Smooth muscle cell (in vitro differentiated cells): ENCODE measurements at regions not wholly inside any gene's neighbourhood (a gene's known extent, or its start where the extent isn't known, plus 50 kb on each side); places are given as distances from the start of the nearest gene placed in this dataset.

Experiments used
- DNase-seq: peaks from one replicate; lab custom pipeline; 2025; ENCODE audit not compliant: unreplicated experiment; lab: John Stamatoyannopoulos, UW
- H2AFZ ChIP-seq: fragments of 200-600 bp; sonication (generic); 2 replicates; pipeline ENCODE4 v1.6.0; 2016; ENCODE audit warnings: antibody characterized with exemption, low read depth, mild to moderate bottlenecking
- H3F3A ChIP-seq: fragments of 200-600 bp; sonication (generic); 2 replicates; pipeline ENCODE4 v1.6.0; 2017; ENCODE audit warnings: antibody characterized with exemption, low read depth
- H3K27ac ChIP-seq: fragments of 200-600 bp; sonication (generic); 2 replicates; pipeline ENCODE4 v1.5.1; 2016; ENCODE audit warnings: low read depth, mild to moderate bottlenecking
- H3K27me3 ChIP-seq: fragments of 200-600 bp; sonication (generic); 2 replicates; pipeline ENCODE4 v1.6.1; 2016; ENCODE audit warnings: low read depth, mild to moderate bottlenecking
- H3K36me3 ChIP-seq: fragments of 200-600 bp; sonication (generic); 2 replicates; pipeline ENCODE4 v1.5.1; 2016; ENCODE audit warnings: low read depth
- H3K4me1 ChIP-seq: fragments of 200-600 bp; sonication (generic); 2 replicates; pipeline ENCODE4 v1.5.1; 2016; ENCODE audit warnings: low read depth
- H3K4me2 ChIP-seq: fragments of 200-600 bp; sonication (generic); 2 replicates; pipeline ENCODE4 v1.6.0; 2016; ENCODE audit warnings: mild to moderate bottlenecking
- H3K4me3 ChIP-seq: fragments of 200-600 bp; sonication (generic); 2 replicates; pipeline ENCODE4 v1.5.1; 2016; ENCODE audit warnings: mild to moderate bottlenecking
- H3K79me2 ChIP-seq: fragments of 200-600 bp; sonication (generic); 2 replicates; pipeline ENCODE4 v1.6.0; 2016; ENCODE audit warnings: low read depth, mild to moderate bottlenecking
- H3K9ac ChIP-seq: fragments of 200-600 bp; sonication (generic); 2 replicates; pipeline ENCODE4 v1.6.0; 2016; ENCODE audit warnings: low read depth
- H3K9me3 ChIP-seq: fragments of 200-600 bp; sonication (generic); replicated peaks from 2 replicates; pipeline ENCODE4 v1.5.1; 2016; ENCODE audit warnings: low read depth
- H4K20me1 ChIP-seq: fragments of 200-600 bp; sonication (generic); 2 replicates; pipeline ENCODE4 v1.6.0; 2016; ENCODE audit warnings: low read depth
- WGBS: methylation state at CpG from one replicate; pipeline ENCODE4 v1.1.7; 2016; ENCODE audit warnings: low lambda C conversion rate; 5-methylcytosine and 5-hydroxymethylcytosine counted together
- TF ChIP-seq, protein P1 (sequence below): fragments of 200-600 bp; sonication (generic); IDR thresholded peaks from 2 replicates; pipeline ENCODE4 v1.5.1; 2017; ENCODE audit warnings: borderline replicate concordance, mild to moderate bottlenecking, antibody characterized with exemption; ENCODE audit not compliant: insufficient read depth, poor library complexity, severe bottlenecking

DNA sequence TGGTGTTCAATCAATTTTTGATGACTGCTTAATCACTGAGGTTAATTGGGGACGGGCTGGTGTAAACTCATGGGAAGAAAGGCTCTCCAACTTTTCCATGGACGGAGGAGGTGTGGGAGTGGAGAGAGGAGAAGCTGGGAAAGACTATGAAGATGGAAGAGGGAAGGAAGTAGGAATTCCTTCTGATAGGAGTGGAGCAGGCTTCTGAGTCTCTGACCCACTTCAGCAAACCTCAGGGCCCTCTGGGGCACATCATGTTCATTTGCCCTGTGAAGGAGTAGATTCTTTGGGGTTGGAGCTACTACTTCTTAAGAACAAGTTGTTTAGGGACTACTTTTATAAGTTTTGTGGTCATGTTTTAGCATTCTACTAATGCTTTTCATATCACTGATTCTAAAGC is 87.0 kb upstream of the MAP4K3 start:
- Histone ChIP-seq H3K4me3 (no peak overlapping the region), H3K27ac (peak overlapping the region; percentile 78), H3F3A (peaks cover 14% of the 10 kb centered on the region), H3K79me2 (no peaks in the 10 kb centered on the region), H3K4me1 (peaks cover 15% of the 10 kb centered on the region), H3K36me3 (no peaks in the 10 kb centered on the region), H4K20me1 (no peaks in the 10 kb centered on the region), H2AFZ (no peak overlapping the region), H3K9ac (no peak overlapping the region), H3K4me2 (peak overlapping the region; percentile 71), H3K9me3 (no peaks in the 10 kb centered on the region), H3K27me3 (no peaks in the 10 kb centered on the region)
- 46% methylated on average over 2 of the region's 2 CpGs for WGBS
- DNase-seq = no peak
- TF ChIP-seq, protein P1, sequence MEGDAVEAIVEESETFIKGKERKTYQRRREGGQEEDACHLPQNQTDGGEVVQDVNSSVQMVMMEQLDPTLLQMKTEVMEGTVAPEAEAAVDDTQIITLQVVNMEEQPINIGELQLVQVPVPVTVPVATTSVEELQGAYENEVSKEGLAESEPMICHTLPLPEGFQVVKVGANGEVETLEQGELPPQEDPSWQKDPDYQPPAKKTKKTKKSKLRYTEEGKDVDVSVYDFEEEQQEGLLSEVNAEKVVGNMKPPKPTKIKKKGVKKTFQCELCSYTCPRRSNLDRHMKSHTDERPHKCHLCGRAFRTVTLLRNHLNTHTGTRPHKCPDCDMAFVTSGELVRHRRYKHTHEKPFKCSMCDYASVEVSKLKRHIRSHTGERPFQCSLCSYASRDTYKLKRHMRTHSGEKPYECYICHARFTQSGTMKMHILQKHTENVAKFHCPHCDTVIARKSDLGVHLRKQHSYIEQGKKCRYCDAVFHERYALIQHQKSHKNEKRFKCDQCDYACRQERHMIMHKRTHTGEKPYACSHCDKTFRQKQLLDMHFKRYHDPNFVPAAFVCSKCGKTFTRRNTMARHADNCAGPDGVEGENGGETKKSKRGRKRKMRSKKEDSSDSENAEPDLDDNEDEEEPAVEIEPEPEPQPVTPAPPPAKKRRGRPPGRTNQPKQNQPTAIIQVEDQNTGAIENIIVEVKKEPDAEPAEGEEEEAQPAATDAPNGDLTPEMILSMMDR = no peak

DNA sequence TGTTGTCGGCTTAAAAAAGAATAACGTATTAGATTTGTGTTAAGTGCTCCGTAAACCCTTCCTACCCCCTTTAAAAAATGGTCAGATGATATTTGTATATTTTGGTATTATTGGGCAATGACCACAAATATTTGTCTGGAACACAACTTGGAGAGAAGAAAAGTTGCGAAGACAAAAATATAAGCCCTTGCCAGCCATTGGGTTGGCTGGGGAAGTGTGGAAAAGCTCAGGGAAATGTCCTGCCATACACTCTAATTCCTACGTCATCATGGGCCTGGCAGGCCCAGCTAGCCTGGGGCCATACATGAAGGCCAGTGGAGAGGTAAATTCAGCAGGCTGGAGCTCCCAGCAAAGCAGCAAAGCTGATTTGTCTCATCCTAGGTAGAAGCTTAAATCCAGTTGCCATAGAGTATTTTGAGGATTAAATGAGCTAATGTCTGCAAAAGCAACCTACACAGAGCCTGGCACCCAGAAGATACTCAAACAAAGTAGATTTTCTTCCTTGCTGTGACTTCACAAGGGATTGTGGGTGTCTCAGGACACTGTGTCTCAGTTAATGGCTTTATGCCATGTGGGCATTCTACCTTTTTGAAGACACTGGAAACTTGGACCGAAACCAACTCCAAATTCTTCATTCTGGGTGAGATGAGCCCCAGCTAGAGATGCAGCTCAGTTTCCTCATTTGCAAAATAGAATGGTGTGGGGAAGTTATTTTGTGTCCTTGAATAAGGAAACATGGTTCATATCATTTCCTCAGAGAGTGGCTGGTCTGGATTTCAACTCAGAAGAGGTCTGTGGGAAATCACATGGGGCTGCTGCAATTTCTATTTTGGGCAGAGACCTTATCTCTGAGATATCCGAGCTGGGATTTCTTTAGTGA is 87.9 kb upstream of the MAP4K3 start:
- Histone ChIP-seq H3K4me1 (peaks cover 19% of the 10 kb centered on the region), H3K9me3 (no peaks in the 10 kb centered on the region), H3K4me2 (peak overlapping the region; percentile 71), H3K27me3 (no peaks in the 10 kb centered on the region), H3K27ac (peak overlapping the region; percentile 78), H3K4me3 (no peak overlapping the region), H2AFZ (peak overlapping the region; percentile 13), H3K9ac (no peak overlapping the region), H3K36me3 (no peaks in the 10 kb centered on the region), H3K79me2 (no peaks in the 10 kb centered on the region), H4K20me1 (no peaks in the 10 kb centered on the region), H3F3A (peaks cover 14% of the 10 kb centered on the region)
- TF ChIP-seq, protein P1 = no peak
- 38% methylated on average over 7 of the region's 7 CpGs for WGBS
- DNase-seq = no peak

DNA sequence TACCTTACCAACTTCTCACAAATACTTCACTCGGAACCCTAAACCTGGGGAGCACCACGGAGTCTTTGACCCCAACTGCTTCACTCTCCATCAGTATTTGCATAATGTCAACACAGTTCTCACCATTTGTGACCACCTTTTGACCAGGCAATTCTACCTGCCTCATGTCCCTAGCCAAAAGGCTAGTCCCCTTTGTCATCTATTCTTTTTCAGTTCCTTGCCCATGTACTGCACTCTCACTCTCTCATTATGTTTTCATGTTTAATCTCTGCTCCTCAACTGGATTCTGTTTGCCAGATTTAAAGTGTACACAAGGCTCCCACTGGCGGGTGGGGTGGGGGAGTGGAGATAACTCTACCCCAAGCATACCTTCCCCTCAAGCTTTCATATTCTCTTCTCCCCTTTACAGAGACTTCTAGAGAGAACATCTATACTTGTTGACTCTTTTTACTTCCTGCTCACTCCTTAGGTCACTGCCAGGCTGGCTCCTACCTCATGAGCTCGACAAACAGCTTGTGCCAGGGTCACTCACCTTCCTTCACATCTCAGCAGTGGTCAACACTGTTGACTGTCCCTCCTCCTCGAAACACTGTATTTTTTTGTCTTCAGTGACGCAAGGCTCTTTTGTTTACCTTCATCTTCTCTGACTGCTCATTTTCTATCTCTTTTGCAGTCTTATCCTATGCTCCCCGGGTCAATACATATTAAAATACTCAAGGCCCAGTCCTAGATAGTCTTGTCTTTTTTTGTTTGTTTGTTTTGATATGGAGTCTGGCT is 88.7 kb upstream of the MAP4K3 start:
- WGBS = 93% methylated on average over 7 of the region's 7 CpGs
- H3K4me1 ChIP-seq = peaks cover 28% of the 10 kb centered on the region
- H2AFZ ChIP-seq = no peak overlapping the region
- H3K9ac ChIP-seq = no peak overlapping the region
- peaks cover 14% of the 10 kb centered on the region for H3F3A ChIP-seq
- H3K79me2 ChIP-seq = no peaks in the 10 kb centered on the region
- no peak overlapping the region for H3K4me2 ChIP-seq
- H3K9me3 ChIP-seq = no peaks in the 10 kb centered on the region
- no peak overlapping the region for H3K27ac ChIP-seq
- H3K36me3 ChIP-seq = no peaks in the 10 kb centered on the region
- H3K27me3 ChIP-seq = no peaks in the 10 kb centered on the region
- no peak for DNase-seq
- no peak overlapping the region for H3K4me3 ChIP-seq
- TF ChIP-seq, protein P1 = no peak
- no peaks in the 10 kb centered on the region for H4K20me1 ChIP-seq
